Stimulated activated naive CD8-positive, alpha-beta T cell treated with anti-CD3 and anti-CD28 coated beads, Interleukin-15, Interleukin-2, amounts not matched to agents 100 ng/mL and 50 ng/mL, for 24 hours (primary cell): ENCODE measurements at regions not wholly inside any gene's neighbourhood (a gene's known extent, or its start where the extent isn't known, plus 50 kb on each side); places are given as distances from the start of the nearest gene placed in this dataset.

Experiments used
- H3K27ac Mint-ChIP-seq: one replicate; pipeline ENCODE4 v1.8.0; 2021; ENCODE audit warnings: mild to moderate bottlenecking, mixed read lengths
- H3K27me3 Mint-ChIP-seq: one replicate; pipeline ENCODE4 v1.8.0; 2021; ENCODE audit warnings: mixed read lengths
- H3K36me3 Mint-ChIP-seq: one replicate; pipeline ENCODE4 v1.8.0; 2021; ENCODE audit warnings: low read depth, mixed read lengths
- H3K4me1 Mint-ChIP-seq: one replicate; pipeline ENCODE4 v1.8.0; 2021; ENCODE audit warnings: low read depth, mixed read lengths
- H3K4me3 Mint-ChIP-seq: one replicate; pipeline ENCODE4 v1.8.0; 2021; ENCODE audit warnings: mild to moderate bottlenecking, mixed read lengths
- H3K9me3 Mint-ChIP-seq: one replicate; pipeline ENCODE4 v1.8.0; 2021; ENCODE audit warnings: mixed read lengths

- no peaks in the 10 kb centered on the region for H3K4me1 Mint-ChIP-seq
- peaks cover 6% of the 10 kb centered on the region for H3K9me3 Mint-ChIP-seq
- H3K36me3 Mint-ChIP-seq: no peaks in the 10 kb centered on the region
- H3K27ac Mint-ChIP-seq: no peak overlapping the region
- H3K27me3 Mint-ChIP-seq: no peaks in the 10 kb centered on the region
- H3K4me3 Mint-ChIP-seq: no peak overlapping the region
Observed at GRCh38 chr9:16303506-16303905, 567.0 kb downstream of the BNC2 start.

- Mint-ChIP-seq H3K4me1 (no peaks in the 10 kb centered on the region), H3K27ac (no peak overlapping the region), H3K27me3 (no peaks in the 10 kb centered on the region), H3K36me3 (no peaks in the 10 kb centered on the region), H3K9me3 (no peaks in the 10 kb centered on the region), H3K4me3 (no peak overlapping the region)
Observed at GRCh38 chr9:16304301-16304700, 566.2 kb downstream of the BNC2 start.

- Mint-ChIP-seq H3K27ac (no peak overlapping the region), H3K4me3 (no peak overlapping the region), H3K36me3 (no peaks in the 10 kb centered on the region)
Observed at GRCh38 chr9:16306586-16306985, 563.9 kb downstream of the BNC2 start.

GRCh38 chr9:16307626-16308195 is 562.8 kb downstream of the BNC2 start:
- Mint-ChIP-seq H3K4me1 (no peaks in the 10 kb centered on the region), H3K27me3 (no peaks in the 10 kb centered on the region), H3K36me3 (no peaks in the 10 kb centered on the region), H3K27ac (no peak overlapping the region), H3K4me3 (no peak overlapping the region), H3K9me3 (no peaks in the 10 kb centered on the region)

More at GRCh38 chr9:16306586-16306985, 563.9 kb downstream of the BNC2 start:
- Mint-ChIP-seq H3K9me3 (no peaks in the 10 kb centered on the region), H3K27me3 (no peaks in the 10 kb centered on the region), H3K4me1 (no peaks in the 10 kb centered on the region)

GRCh38 chr9:16308645-16309044 is 561.8 kb downstream of the BNC2 start:
- Mint-ChIP-seq H3K27me3 (no peaks in the 10 kb centered on the region), H3K4me1 (no peaks in the 10 kb centered on the region), H3K4me3 (no peak overlapping the region), H3K9me3 (no peaks in the 10 kb centered on the region), H3K36me3 (no peaks in the 10 kb centered on the region), H3K27ac (no peak overlapping the region)

GRCh38 chr9:16309082-16309468 is 561.4 kb downstream of the BNC2 start:
- Mint-ChIP-seq H3K4me3 (no peak overlapping the region), H3K36me3 (no peaks in the 10 kb centered on the region), H3K27me3 (no peaks in the 10 kb centered on the region), H3K9me3 (no peaks in the 10 kb centered on the region), H3K4me1 (no peaks in the 10 kb centered on the region), H3K27ac (no peak overlapping the region)

- Mint-ChIP-seq H3K27me3 (no peaks in the 10 kb centered on the region), H3K36me3 (no peaks in the 10 kb centered on the region), H3K9me3 (no peaks in the 10 kb centered on the region), H3K4me3 (no peak overlapping the region), H3K4me1 (no peaks in the 10 kb centered on the region), H3K27ac (no peak overlapping the region)
Observed at GRCh38 chr9:16309469-16310271, 560.8 kb downstream of the BNC2 start.

- Mint-ChIP-seq H3K4me1 (no peaks in the 10 kb centered on the region), H3K36me3 (no peaks in the 10 kb centered on the region), H3K27ac (no peak overlapping the region), H3K4me3 (no peak overlapping the region), H3K9me3 (no peaks in the 10 kb centered on the region), H3K27me3 (no peaks in the 10 kb centered on the region)
Observed at GRCh38 chr9:16310278-16311110, 560.0 kb downstream of the BNC2 start.

GRCh38 chr9:16312116-16312515 is 558.4 kb downstream of the BNC2 start:
- H3K9me3 Mint-ChIP-seq: no peaks in the 10 kb centered on the region
- H3K27me3 Mint-ChIP-seq: no peaks in the 10 kb centered on the region
- H3K4me3 Mint-ChIP-seq: no peak overlapping the region

GRCh38 chr9:16312962-16313546 is 557.4 kb downstream of the BNC2 start:
- Mint-ChIP-seq H3K27me3 (no peaks in the 10 kb centered on the region), H3K9me3 (no peaks in the 10 kb centered on the region), H3K27ac (no peak overlapping the region), H3K36me3 (no peaks in the 10 kb centered on the region), H3K4me3 (no peak overlapping the region), H3K4me1 (no peaks in the 10 kb centered on the region)

More at GRCh38 chr9:16312116-16312515, 558.4 kb downstream of the BNC2 start:
- H3K36me3 Mint-ChIP-seq: no peaks in the 10 kb centered on the region
- H3K4me1 Mint-ChIP-seq: no peaks in the 10 kb centered on the region
- no peak overlapping the region for H3K27ac Mint-ChIP-seq

GRCh38 chr9:16314476-16314875 is 556.0 kb downstream of the BNC2 start:
- H3K9me3 Mint-ChIP-seq: no peaks in the 10 kb centered on the region
- H3K27me3 Mint-ChIP-seq: no peaks in the 10 kb centered on the region
- H3K27ac Mint-ChIP-seq: no peak overlapping the region
- H3K4me3 Mint-ChIP-seq: no peak overlapping the region
- H3K4me1 Mint-ChIP-seq: no peaks in the 10 kb centered on the region
- no peaks in the 10 kb centered on the region for H3K36me3 Mint-ChIP-seq

- Mint-ChIP-seq H3K27me3 (no peaks in the 10 kb centered on the region), H3K27ac (no peak overlapping the region), H3K9me3 (no peaks in the 10 kb centered on the region), H3K4me3 (no peak overlapping the region), H3K4me1 (no peaks in the 10 kb centered on the region), H3K36me3 (no peaks in the 10 kb centered on the region)
Observed at GRCh38 chr9:16315720-16316119, 554.8 kb downstream of the BNC2 start.

GRCh38 chr9:16316456-16316855 is 554.0 kb downstream of the BNC2 start:
- no peak overlapping the region for H3K27ac Mint-ChIP-seq
- no peak overlapping the region for H3K4me3 Mint-ChIP-seq
- H3K9me3 Mint-ChIP-seq: no peaks in the 10 kb centered on the region
- H3K36me3 Mint-ChIP-seq: no peaks in the 10 kb centered on the region
- no peaks in the 10 kb centered on the region for H3K27me3 Mint-ChIP-seq
- H3K4me1 Mint-ChIP-seq: no peaks in the 10 kb centered on the region

GRCh38 chr9:16316911-16317817 is 553.3 kb downstream of the BNC2 start:
- Mint-ChIP-seq H3K4me1 (no peaks in the 10 kb centered on the region), H3K27me3 (no peaks in the 10 kb centered on the region), H3K36me3 (no peaks in the 10 kb centered on the region), H3K4me3 (no peak overlapping the region), H3K27ac (no peak overlapping the region), H3K9me3 (no peaks in the 10 kb centered on the region)
